Upper lobe of right lung (tissue), 1 donor: ENCODE measurements at regions not wholly inside any gene's neighbourhood (a gene's known extent, or its start where the extent isn't known, plus 50 kb on each side); places are given as distances from the start of the nearest gene placed in this dataset.

ENCODE experiments used
- ATAC-seq: fragments of 200-7000 bp; cut with Tn5 transposase; one replicate; pipeline ENCODE4 v1.9.1; 2020; ENCODE audit warnings: mild to moderate bottlenecking, moderate library complexity
- DNase-seq: peaks from one replicate; pipeline ENCODE4 v3.0.0-alpha.2; 2020
- H3K27ac ChIP-seq: fragments of 200-600 bp; one replicate; pipeline ENCODE4 v1.8.0; 2022
- H3K27me3 ChIP-seq: fragments of 200-600 bp; one replicate; pipeline ENCODE4 v1.8.0; 2022; ENCODE audit warnings: mild to moderate bottlenecking
- H3K36me3 ChIP-seq: fragments of 200-600 bp; one replicate; pipeline ENCODE4 v1.8.0; 2022
- H3K4me1 ChIP-seq: fragments of 200-600 bp; one replicate; pipeline ENCODE4 v1.8.0; 2022
- H3K4me3 ChIP-seq: fragments of 200-600 bp; one replicate; pipeline ENCODE4 v1.8.0; 2022; ENCODE audit warnings: mild to moderate bottlenecking
- H3K9me3 ChIP-seq: fragments of 200-600 bp; one replicate; pipeline ENCODE4 v1.8.0; 2022
- CTCF ChIP-seq: fragments of 200-600 bp; IDR thresholded peaks from one replicate; pipeline ENCODE4 v1.8.0; 2022; ENCODE audit warnings: antibody characterized with exemption
- intact Hi-C: fragments of 100-400 bp; cut with DNase I; formaldehyde crosslinking; loops from one replicate; pipeline ENCODE4 v1.11.0; 2022
- donor health status: DM: no; HTN: yes; CAD: no; lungs with severe emphysema.

- Histone ChIP-seq H3K4me3 (no peak overlapping the region), H3K9me3 (no peaks in the 10 kb centered on the region), H3K36me3 (no peaks in the 10 kb centered on the region), H3K27me3 (no peaks in the 10 kb centered on the region), H3K27ac (no peak overlapping the region), H3K4me1 (no peaks in the 10 kb centered on the region)
- no peak for TF ChIP-seq CTCF
- intact Hi-C loops = no loop called here
- DNase-seq (no peak), ATAC-seq (peak; percentile 40)
These were observed 376.4 kb downstream of the KCTD8 start for GRCh38 chr4:44071959-44072955.

GRCh38 chr4:44086753-44087152 is 361.9 kb downstream of the KCTD8 start:
- Histone ChIP-seq H3K27ac (no peak overlapping the region), H3K27me3 (no peaks in the 10 kb centered on the region), H3K4me1 (no peaks in the 10 kb centered on the region), H3K36me3 (no peaks in the 10 kb centered on the region), H3K4me3 (no peak overlapping the region), H3K9me3 (no peaks in the 10 kb centered on the region)
- no peak for TF ChIP-seq CTCF
- no peak for ATAC-seq
- DNase-seq = no peak
- intact Hi-C loops = no loop called here

GRCh38 chr4:44093390-44093789 is 355.2 kb downstream of the KCTD8 start:
- no peaks in the 10 kb centered on the region for H3K4me1 ChIP-seq
- TF ChIP-seq CTCF = no peak
- H3K4me3 ChIP-seq = no peak overlapping the region
- DNase-seq (no peak), ATAC-seq (no peak)
- intact Hi-C loops = no loop called here
- no peaks in the 10 kb centered on the region for H3K36me3 ChIP-seq
- no peaks in the 10 kb centered on the region for H3K9me3 ChIP-seq
- H3K27me3 ChIP-seq = no peaks in the 10 kb centered on the region
- no peak overlapping the region for H3K27ac ChIP-seq

- ATAC-seq (no peak), DNase-seq (no peak)
- Histone ChIP-seq H3K27me3 (no peaks in the 10 kb centered on the region), H3K27ac (no peak overlapping the region), H3K36me3 (no peaks in the 10 kb centered on the region), H3K9me3 (no peaks in the 10 kb centered on the region), H3K4me1 (no peaks in the 10 kb centered on the region), H3K4me3 (no peak overlapping the region)
- no peak for TF ChIP-seq CTCF
- intact Hi-C loops = no loop called here
These were observed 349.6 kb downstream of the KCTD8 start for GRCh38 chr4:44098973-44099372.

GRCh38 chr4:44100456-44100855 is 348.2 kb downstream of the KCTD8 start:
- Histone ChIP-seq H3K9me3 (no peaks in the 10 kb centered on the region), H3K36me3 (no peaks in the 10 kb centered on the region), H3K27me3 (no peaks in the 10 kb centered on the region), H3K4me1 (no peaks in the 10 kb centered on the region), H3K27ac (no peak overlapping the region), H3K4me3 (no peak overlapping the region)
- TF ChIP-seq CTCF = no peak
- DNase-seq = no peak
- intact Hi-C loops = no loop called here
- ATAC-seq = no peak
